Subcutaneous abdominal adipose tissue (tissue), 5 donors: ENCODE measurements at regions not wholly inside any gene's neighbourhood (a gene's known extent, or its start where the extent isn't known, plus 50 kb on each side); places are given as distances from the start of the nearest gene placed in this dataset.
"Not testable (repeated sequence)": the region's sequence is repeated elsewhere in the genome, so short reads cannot be mapped to it uniquely, and the experiment has no call there.

Experiments used
- H3K27ac ChIP-seq: one replicate; pipeline ENCODE4 v1.7.0; 2013; ENCODE audit warnings: low read depth, mild to moderate bottlenecking, inconsistent platforms, low read length, moderate library complexity
- H3K27me3 ChIP-seq, 5 donors: one replicate each; pipeline ENCODE4 v1.7.0; 2013; ENCODE audit warnings: low read length in 5 of 5, inconsistent platforms in 1 of 5; ENCODE audit not compliant: control insufficient read depth in 5 of 5, insufficient read depth in 4 of 5
- H3K36me3 ChIP-seq, 5 donors: one replicate each; pipeline ENCODE4 v1.7.0; 2013; ENCODE audit warnings: low read length in 5 of 5; ENCODE audit not compliant: control insufficient read depth in 5 of 5, insufficient read depth in 5 of 5
- H3K4me1 ChIP-seq, 5 donors: one replicate each; pipeline ENCODE4 v1.7.0; 2013; ENCODE audit warnings: low read length in 5 of 5, mild to moderate bottlenecking in 3 of 5, moderate library complexity in 1 of 5; ENCODE audit not compliant: control insufficient read depth in 5 of 5, insufficient read depth in 5 of 5
- H3K4me3 ChIP-seq, 5 donors: one replicate each; pipeline ENCODE4 v1.7.0; 2013; ENCODE audit warnings: low read length in 5 of 5, low read depth in 1 of 5
- H3K9ac ChIP-seq, 5 donors: one replicate each; pipeline ENCODE4 v1.7.0; 2013; ENCODE audit warnings: low read length in 5 of 5, mild to moderate bottlenecking in 4 of 5, moderate library complexity in 3 of 5
- H3K9me3 ChIP-seq, 5 donors: one replicate each; pipeline ENCODE4 v1.7.0; 2013; ENCODE audit warnings: low read length in 5 of 5; ENCODE audit not compliant: control insufficient read depth in 5 of 5
- donor health status: healthy.
- donor health status: healthy.
- donor health status: healthy.
- donor health status: healthy.
- donor health status: healthy.

- H3K9me3 ChIP-seq: peaks cover 0 to 3% (median 0%) of the 10 kb centered on the region in 5 donors
- H3K9ac ChIP-seq: no peak overlapping the region
- H3K27me3 ChIP-seq: no peaks in the 10 kb centered on the region
- no peaks in the 10 kb centered on the region for H3K4me1 ChIP-seq
- H3K4me3 ChIP-seq: no peak overlapping the region
- H3K36me3 ChIP-seq: no peaks in the 10 kb centered on the region
- no peak overlapping the region for H3K27ac ChIP-seq
Measured at GRCh38 chr7:54398863-54399262, 143.3 kb upstream of the VSTM2A start.

- no peak overlapping the region for H3K27ac ChIP-seq
- H3K27me3 ChIP-seq: no peaks in the 10 kb centered on the region
- H3K9ac ChIP-seq: no peak overlapping the region
- H3K9me3 ChIP-seq: peaks cover 5 to 20% (median 13%) of the 10 kb centered on the region in 5 donors
- no peaks in the 10 kb centered on the region for H3K4me1 ChIP-seq
- H3K36me3 ChIP-seq: no peaks in the 10 kb centered on the region
- H3K4me3 ChIP-seq: no peak overlapping the region
Measured at GRCh38 chr7:54409917-54410316, 132.3 kb upstream of the VSTM2A start.

- Histone ChIP-seq H3K27me3 (no peaks in the 10 kb centered on the region), H3K27ac (no peak overlapping the region), H3K36me3 (no peaks in the 10 kb centered on the region), H3K4me3 (no peak overlapping the region), H3K9ac (no peak overlapping the region), H3K9me3 (peaks cover 0 to 22% (median 12%) of the 10 kb centered on the region in 5 donors), H3K4me1 (no peaks in the 10 kb centered on the region)
Measured at GRCh38 chr7:54416678-54417077, 125.5 kb upstream of the VSTM2A start.

GRCh38 chr7:54419209-54419608 is 123.0 kb upstream of the VSTM2A start:
- no peaks in the 10 kb centered on the region for H3K4me1 ChIP-seq
- H3K9me3 ChIP-seq: peaks cover 0 to 15% (median 11%) of the 10 kb centered on the region in 5 donors
- H3K27me3 ChIP-seq: no peaks in the 10 kb centered on the region
- no peaks in the 10 kb centered on the region for H3K36me3 ChIP-seq
- no peak overlapping the region for H3K27ac ChIP-seq
- H3K4me3 ChIP-seq: no peak overlapping the region
- no peak overlapping the region for H3K9ac ChIP-seq

GRCh38 chr7:54426406-54426805 is 115.8 kb upstream of the VSTM2A start:
- Histone ChIP-seq H3K36me3 (no peaks in the 10 kb centered on the region), H3K27me3 (no peaks in the 10 kb centered on the region), H3K9ac (no peak overlapping the region), H3K4me3 (no peak overlapping the region), H3K27ac (no peak overlapping the region), H3K4me1 (no peaks in the 10 kb centered on the region), H3K9me3 (peaks cover 0 to 3% (median 0%) of the 10 kb centered on the region in 5 donors)

GRCh38 chr7:54429111-54429510 is 113.1 kb upstream of the VSTM2A start:
- H3K27ac ChIP-seq: no peak overlapping the region
- H3K4me3 ChIP-seq: no peak overlapping the region
- no peaks in the 10 kb centered on the region for H3K27me3 ChIP-seq
- no peaks in the 10 kb centered on the region for H3K36me3 ChIP-seq
- no peaks in the 10 kb centered on the region for H3K9me3 ChIP-seq
- H3K9ac ChIP-seq: no peak overlapping the region
- no peaks in the 10 kb centered on the region for H3K4me1 ChIP-seq

GRCh38 chr7:54439391-54439790 is 102.8 kb upstream of the VSTM2A start:
- no peaks in the 10 kb centered on the region for H3K4me1 ChIP-seq
- H3K9ac ChIP-seq: no peak overlapping the region
- H3K27me3 ChIP-seq: no peaks in the 10 kb centered on the region
- peaks cover 0 to 9% (median 8%) of the 10 kb centered on the region in 5 donors for H3K9me3 ChIP-seq
- no peaks in the 10 kb centered on the region for H3K36me3 ChIP-seq
- no peak overlapping the region for H3K4me3 ChIP-seq
- H3K27ac ChIP-seq: no peak overlapping the region

GRCh38 chr7:54444046-54444686 is 98.0 kb upstream of the VSTM2A start:
- H3K27ac ChIP-seq, H3K4me3 ChIP-seq, H3K27me3 ChIP-seq, H3K4me1 ChIP-seq, H3K9ac ChIP-seq, H3K36me3 ChIP-seq, H3K9me3 ChIP-seq: not testable (repeated sequence)

GRCh38 chr7:54453168-54453567 is 89.0 kb upstream of the VSTM2A start:
- not testable (repeated sequence) for H3K9ac ChIP-seq, H3K4me1 ChIP-seq, H3K27ac ChIP-seq, H3K27me3 ChIP-seq, H3K36me3 ChIP-seq, H3K4me3 ChIP-seq
- peaks cover 0 to 17% (median 14%) of the 10 kb centered on the region in 5 donors for H3K9me3 ChIP-seq

GRCh38 chr7:54454700-54455099 is 87.5 kb upstream of the VSTM2A start:
- not testable (repeated sequence) for H3K36me3 ChIP-seq, H3K4me3 ChIP-seq, H3K4me1 ChIP-seq, H3K27ac ChIP-seq, H3K27me3 ChIP-seq, H3K9ac ChIP-seq
- peaks cover 0 to 27% (median 23%) of the 10 kb centered on the region in 5 donors for H3K9me3 ChIP-seq
